SK-N-SH (cell line): ENCODE measurements at regions not wholly inside any gene's neighbourhood (a gene's known extent, or its start where the extent isn't known, plus 50 kb on each side); places are given as distances from the start of the nearest gene placed in this dataset.
"Not testable (repeated sequence)": the region's sequence is repeated elsewhere in the genome, so short reads cannot be mapped to it uniquely, and the experiment has no call there.

ENCODE experiments used
- CHD2 ChIP-seq: fragments of 150-350 bp; IDR thresholded peaks from 2 replicates; pipeline ENCODE4 v1.6.1; 2018; ENCODE audit warnings: low read length; ENCODE audit not compliant: partially characterized antibody
- JUND ChIP-seq: IDR thresholded peaks from 2 replicates; pipeline ENCODE4 v1.4.0; 2012
- TCF12 ChIP-seq: IDR thresholded peaks from 2 replicates; pipeline ENCODE4 v1.4.0; 2012

DNA sequence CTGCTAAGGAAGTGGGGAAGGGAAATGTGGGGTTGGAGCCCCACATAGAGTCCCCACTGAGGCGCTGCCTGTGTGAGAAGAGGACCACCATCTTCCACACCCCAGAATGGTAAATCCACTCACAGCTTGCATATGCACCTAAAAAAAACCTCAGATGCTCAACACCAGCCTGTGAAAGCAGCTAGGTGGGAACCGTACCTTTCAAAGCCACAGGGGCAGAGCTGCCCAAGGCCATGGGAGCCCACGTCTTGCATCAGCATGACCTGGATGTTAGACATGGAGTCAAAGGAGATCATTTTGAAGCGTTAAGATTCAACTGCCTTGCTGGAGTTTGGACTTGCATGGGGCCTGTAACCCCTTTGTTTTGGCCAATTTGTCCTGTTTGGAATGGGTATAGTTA lies 658.9 kb upstream of the TPTE start:
- not testable (repeated sequence) for TF ChIP-seq JUND, TCF12, CHD2
